Parathyroid adenoma (tissue), 2 donors: ENCODE measurements at regions not wholly inside any gene's neighbourhood (a gene's known extent, or its start where the extent isn't known, plus 50 kb on each side); places are given as distances from the start of the nearest gene placed in this dataset.

Source experiments
- H2AFZ ChIP-seq: fragments of 300-600 bp; sonication (generic); one replicate; pipeline ENCODE4 v1.7.0; 2017; ENCODE audit warnings: antibody characterized with exemption, mild to moderate bottlenecking
- H3K27ac ChIP-seq: fragments of 300-600 bp; sonication (generic); one replicate; pipeline ENCODE4 v1.7.0; 2017
- H3K27me3 ChIP-seq: fragments of 300-600 bp; sonication (generic); one replicate; pipeline ENCODE4 v1.7.0; 2017; ENCODE audit warnings: low read length; ENCODE audit not compliant: control insufficient read depth, insufficient read depth
- H3K36me3 ChIP-seq: fragments of 300-600 bp; sonication (generic); one replicate; pipeline ENCODE4 v1.7.0; 2017; ENCODE audit warnings: low read length; ENCODE audit not compliant: control insufficient read depth, insufficient read depth
- H3K4me1 ChIP-seq: fragments of 300-600 bp; sonication (generic); one replicate; pipeline ENCODE4 v1.7.0; 2017; ENCODE audit warnings: control low read depth
- H3K4me2 ChIP-seq: fragments of 300-600 bp; sonication (generic); one replicate; pipeline ENCODE4 v1.7.0; 2017; ENCODE audit warnings: low read length
- H3K4me3 ChIP-seq: fragments of 300-600 bp; sonication (generic); one replicate; pipeline ENCODE4 v1.7.0; 2017; ENCODE audit warnings: low read depth, low read length
- H3K79me2 ChIP-seq: fragments of 300-600 bp; sonication (generic); one replicate; pipeline ENCODE4 v1.7.0; 2017; ENCODE audit warnings: control low read depth
- H3K9ac ChIP-seq: fragments of 300-600 bp; sonication (generic); one replicate; pipeline ENCODE4 v1.7.0; 2017; ENCODE audit warnings: mild to moderate bottlenecking
- H3K9me3 ChIP-seq: fragments of 300-600 bp; sonication (generic); one replicate; pipeline ENCODE4 v1.7.0; 2017; ENCODE audit warnings: low read length; ENCODE audit not compliant: control insufficient read depth
- TF ChIP-seq, protein P1 (sequence below): fragments of 300-600 bp; sonication (generic); IDR thresholded peaks from one replicate; pipeline ENCODE4 v1.7.0; 2017; ENCODE audit warnings: antibody characterized with exemption, mild to moderate bottlenecking
- donor health status: primary hyperparathyroidism.

DNA sequence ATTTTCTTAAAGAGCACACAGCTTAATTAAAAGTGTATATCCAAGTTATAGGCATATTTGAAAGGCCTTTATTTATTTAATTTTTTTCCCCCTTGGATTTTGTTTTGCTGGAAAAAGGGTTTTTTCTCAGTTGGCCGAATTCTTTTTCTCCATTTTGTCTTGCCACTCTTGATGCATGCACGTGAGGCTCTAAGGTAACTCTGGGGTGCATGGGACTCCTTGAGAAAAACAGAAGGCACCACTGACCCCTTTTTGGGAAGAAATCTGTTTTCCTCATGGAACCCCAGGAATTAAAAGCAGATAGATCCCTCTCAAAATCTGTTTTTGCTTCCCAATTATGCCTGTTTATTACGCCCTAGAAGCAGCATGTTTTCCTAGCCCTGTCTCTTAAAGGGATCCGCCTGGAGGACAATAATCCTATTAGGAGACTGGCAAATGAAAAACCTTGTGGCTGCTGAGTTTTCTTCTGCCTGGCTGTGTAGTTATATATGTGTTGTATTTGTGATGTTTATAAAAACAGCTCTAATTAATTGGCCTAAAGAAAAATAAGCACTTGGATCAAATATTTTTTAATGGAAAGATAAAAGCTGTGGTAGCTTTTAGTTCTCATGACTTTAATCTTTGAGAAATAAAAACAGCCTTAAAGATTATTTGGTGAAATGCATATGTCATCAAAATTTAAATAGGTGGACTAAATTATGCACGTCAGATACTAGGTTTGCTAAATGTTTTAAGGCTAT is 435.1 kb upstream of the CDH9 start:
- Histone ChIP-seq H2AFZ (no peak overlapping the region), H3K4me3 (no peak overlapping the region), H3K4me1 (no peaks in the 10 kb centered on the region), H3K36me3 (no peaks in the 10 kb centered on the region), H3K9me3 (no peaks in the 10 kb centered on the region), H3K4me2 (no peak overlapping the region), H3K9ac (no peak overlapping the region), H3K79me2 (no peaks in the 10 kb centered on the region), H3K27ac (no peak overlapping the region), H3K27me3 (no peaks in the 10 kb centered on the region)
- TF ChIP-seq, protein P1, sequence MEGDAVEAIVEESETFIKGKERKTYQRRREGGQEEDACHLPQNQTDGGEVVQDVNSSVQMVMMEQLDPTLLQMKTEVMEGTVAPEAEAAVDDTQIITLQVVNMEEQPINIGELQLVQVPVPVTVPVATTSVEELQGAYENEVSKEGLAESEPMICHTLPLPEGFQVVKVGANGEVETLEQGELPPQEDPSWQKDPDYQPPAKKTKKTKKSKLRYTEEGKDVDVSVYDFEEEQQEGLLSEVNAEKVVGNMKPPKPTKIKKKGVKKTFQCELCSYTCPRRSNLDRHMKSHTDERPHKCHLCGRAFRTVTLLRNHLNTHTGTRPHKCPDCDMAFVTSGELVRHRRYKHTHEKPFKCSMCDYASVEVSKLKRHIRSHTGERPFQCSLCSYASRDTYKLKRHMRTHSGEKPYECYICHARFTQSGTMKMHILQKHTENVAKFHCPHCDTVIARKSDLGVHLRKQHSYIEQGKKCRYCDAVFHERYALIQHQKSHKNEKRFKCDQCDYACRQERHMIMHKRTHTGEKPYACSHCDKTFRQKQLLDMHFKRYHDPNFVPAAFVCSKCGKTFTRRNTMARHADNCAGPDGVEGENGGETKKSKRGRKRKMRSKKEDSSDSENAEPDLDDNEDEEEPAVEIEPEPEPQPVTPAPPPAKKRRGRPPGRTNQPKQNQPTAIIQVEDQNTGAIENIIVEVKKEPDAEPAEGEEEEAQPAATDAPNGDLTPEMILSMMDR, result no peak

- Histone ChIP-seq H3K9me3 (no peaks in the 10 kb centered on the region), H3K27ac (no peak overlapping the region), H2AFZ (no peak overlapping the region), H3K36me3 (no peaks in the 10 kb centered on the region), H3K27me3 (no peaks in the 10 kb centered on the region), H3K9ac (no peak overlapping the region), H3K79me2 (no peaks in the 10 kb centered on the region), H3K4me2 (no peak overlapping the region), H3K4me1 (no peaks in the 10 kb centered on the region), H3K4me3 (no peak overlapping the region)
- TF ChIP-seq, protein P1, result no peak
These were observed 434.5 kb upstream of the CDH9 start for GRCh38 chr5:27472871-27473270.

- no peaks in the 10 kb centered on the region for H3K79me2 ChIP-seq
These were observed 433.8 kb upstream of the CDH9 start for GRCh38 chr5:27472000-27472763.

DNA sequence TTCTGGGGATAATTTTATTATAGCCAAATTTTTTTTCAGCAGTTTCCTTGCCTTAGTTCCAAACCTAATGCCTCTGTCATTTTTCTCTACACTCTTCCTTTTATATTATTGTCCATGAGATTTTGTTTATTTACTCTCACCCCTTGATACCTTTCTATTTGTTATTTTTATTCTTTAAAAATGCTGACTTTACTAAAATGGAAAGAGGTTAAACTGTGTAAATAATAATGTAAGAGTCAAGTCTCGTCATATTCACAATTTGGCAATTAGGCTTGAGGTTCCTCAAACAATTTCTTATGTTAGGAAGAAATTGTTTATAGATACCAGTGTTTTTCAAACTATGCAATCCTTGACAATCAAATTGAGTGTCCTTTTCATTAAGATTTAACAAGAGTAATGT is 428.6 kb upstream of the CDH9 start:
- Histone ChIP-seq H2AFZ (no peak overlapping the region), H3K27ac (no peak overlapping the region), H3K9ac (no peak overlapping the region), H3K9me3 (no peaks in the 10 kb centered on the region), H3K4me1 (no peaks in the 10 kb centered on the region), H3K36me3 (no peaks in the 10 kb centered on the region), H3K4me3 (no peak overlapping the region), H3K4me2 (no peak overlapping the region), H3K27me3 (no peaks in the 10 kb centered on the region), H3K79me2 (no peaks in the 10 kb centered on the region)
- TF ChIP-seq, protein P1, result no peak

More at GRCh38 chr5:27472000-27472763, 433.8 kb upstream of the CDH9 start:
- Histone ChIP-seq H3K9me3 (no peaks in the 10 kb centered on the region), H3K36me3 (no peaks in the 10 kb centered on the region), H3K4me2 (no peak overlapping the region), H3K4me3 (no peak overlapping the region), H3K27ac (no peak overlapping the region), H3K27me3 (no peaks in the 10 kb centered on the region), H3K9ac (no peak overlapping the region), H2AFZ (no peak overlapping the region), H3K4me1 (no peaks in the 10 kb centered on the region)
- TF ChIP-seq, protein P1, result no peak
